ENCODE measurements at regions not wholly inside any gene's neighbourhood (a gene's known extent, or its start where the extent isn't known, plus 50 kb on each side); places are given as distances from the start of the nearest gene placed in this dataset.
"Not testable (repeated sequence)": the region's sequence is repeated elsewhere in the genome, so short reads cannot be mapped to it uniquely, and the experiment has no call there.

DNA sequence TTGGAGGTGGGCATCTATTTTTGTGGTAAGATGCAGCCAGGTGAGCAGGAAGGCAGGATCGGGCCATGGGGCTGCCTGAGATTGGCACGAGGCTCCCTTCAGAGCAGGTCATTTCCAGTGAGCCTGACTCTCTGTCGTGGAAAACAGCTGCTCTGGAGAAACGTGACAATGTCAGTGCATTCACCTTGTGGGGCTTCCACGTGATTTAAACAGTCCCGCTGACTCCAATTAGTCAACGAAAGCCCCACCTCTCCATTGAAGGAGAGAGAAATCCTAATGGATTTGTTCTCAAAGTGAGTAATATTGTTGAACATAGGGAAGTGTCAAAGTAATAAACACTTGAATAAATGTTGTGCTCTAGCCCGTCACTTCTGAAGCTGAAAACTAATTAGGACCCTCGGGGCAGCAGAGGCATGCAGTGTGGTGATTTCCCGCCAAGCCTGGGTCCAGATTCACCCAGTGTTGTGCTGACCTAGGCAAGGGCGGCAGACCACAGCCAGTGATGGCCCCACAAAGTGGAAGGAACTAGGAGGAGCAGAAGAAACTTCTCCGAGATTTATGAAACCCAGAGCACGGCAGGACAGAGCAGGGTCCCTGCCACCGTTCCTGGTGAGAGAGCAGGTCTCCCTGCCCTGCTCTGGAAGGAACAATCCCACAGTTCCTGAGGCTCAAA lies 172.5 kb upstream of the C1orf174 start:
- DNase-seq: no peak

DNA sequence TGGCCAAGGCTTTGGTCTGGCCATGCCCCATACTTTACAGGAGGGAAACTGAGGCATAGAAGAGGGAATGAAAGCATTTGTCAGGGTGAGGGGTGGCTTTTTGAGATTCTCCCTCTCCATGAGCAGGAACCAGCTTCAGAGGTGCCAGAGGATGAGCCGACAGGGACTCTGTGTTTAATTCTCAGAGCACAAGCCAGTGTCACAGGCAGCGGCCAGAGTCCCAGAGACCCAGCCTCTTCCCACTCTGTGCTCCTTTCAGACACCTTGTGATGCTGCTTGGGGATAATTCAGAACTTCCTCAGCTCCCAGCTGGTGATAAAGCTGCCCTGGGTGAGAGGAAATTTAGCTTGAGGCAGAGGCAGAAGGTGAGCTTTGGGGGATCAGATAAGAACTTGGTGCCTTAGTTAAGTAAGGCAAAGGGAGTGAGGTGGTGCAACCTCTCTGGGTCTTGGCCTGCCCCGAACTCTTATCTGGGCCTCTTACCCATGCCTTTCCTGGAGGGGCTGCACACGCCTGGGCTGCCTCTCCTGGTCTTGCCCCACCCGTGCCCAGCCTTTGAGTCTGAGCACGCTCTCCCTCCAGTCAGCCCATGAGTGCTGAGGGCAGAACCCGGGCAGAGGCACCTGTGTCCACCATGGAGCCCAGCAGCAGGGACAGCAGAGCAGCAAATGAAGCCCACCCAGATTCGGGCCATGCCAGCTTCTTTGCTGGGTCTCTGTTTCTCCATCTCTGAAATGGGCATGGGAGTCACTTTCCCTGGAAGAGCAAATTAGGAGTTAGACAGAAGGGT lies 175.6 kb upstream of the C1orf174 start:
- no peak for DNase-seq

DNA sequence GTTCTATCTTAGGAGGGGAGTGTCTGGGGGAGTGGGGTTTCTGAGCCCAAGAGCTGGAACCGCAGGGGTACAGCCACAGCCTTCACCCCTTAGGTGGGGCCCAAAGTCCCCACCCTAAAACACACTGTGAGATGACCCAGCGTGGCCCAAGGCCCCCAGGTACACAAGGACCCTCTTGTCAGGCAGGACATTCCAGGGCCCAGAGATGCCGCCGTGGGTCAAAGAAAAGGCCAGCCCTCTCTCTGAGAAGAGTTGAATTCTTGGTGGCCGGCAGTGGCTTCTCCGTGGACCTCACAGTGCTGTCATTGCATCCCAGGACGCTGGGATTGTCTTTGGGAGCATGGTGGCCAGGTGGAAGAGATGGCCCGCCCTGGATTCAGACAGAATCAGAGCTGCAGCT lies 176.3 kb upstream of the C1orf174 start:
- no peak for DNase-seq

DNA sequence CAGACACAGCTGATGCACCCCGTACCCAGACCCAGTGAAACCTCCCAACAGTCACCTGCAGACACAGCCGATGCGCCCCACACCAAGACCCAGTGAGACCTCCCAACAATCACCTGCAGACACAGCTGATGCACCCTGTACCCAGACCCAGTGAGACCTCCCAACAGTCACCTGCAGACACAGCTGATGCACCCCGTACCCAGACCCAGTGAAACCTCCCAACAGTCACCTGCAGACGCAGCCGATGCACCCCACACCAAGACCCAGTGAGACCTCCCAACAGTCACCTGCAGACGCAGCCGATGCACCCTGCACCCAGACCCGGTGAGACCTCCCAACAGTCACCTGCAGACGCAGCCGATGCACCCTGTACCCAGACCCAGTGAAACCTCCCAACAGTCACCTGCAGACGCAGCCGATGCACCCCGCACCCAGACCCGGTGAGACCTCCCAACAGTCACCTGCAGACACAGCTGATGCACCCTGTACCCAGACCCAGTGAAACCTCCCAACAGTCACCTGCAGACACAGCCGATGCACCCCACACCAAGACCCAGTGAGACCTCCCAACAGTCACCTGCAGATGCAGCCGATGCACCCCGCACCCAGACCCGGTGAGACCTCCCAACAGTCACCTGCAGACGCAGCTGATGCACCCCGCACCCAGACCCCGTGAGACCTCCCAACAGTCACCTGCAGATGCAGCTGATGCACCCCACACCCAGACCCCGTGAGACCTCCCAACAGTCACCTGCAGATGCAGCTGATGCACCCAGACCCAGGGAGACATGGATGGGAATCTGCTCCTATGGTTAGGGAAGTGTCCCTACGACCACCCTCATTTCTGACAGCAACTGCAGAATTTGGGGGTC lies 178.3 kb upstream of the C1orf174 start:
- DNase-seq: not testable (repeated sequence)

DNA sequence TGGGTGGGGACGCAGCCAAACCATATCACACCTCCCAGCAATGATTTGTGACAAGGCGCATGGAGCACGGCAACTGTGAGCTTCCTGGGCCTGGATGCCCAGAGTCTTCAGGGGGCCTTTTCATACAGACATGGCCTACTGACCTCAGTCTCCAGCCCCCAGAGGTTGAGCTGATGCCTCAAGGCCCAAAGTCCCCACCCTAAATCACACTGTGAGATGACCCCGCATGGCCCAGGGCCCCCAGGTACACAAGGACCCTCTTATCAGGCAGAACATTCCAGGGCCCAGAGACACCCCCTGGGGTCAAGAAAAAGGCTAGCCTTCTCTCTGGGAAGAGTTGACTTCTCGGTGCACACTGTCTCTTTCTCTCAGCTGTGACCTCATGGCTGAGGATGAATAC lies 179.7 kb upstream of the C1orf174 start:
- DNase-seq: no peak

DNA sequence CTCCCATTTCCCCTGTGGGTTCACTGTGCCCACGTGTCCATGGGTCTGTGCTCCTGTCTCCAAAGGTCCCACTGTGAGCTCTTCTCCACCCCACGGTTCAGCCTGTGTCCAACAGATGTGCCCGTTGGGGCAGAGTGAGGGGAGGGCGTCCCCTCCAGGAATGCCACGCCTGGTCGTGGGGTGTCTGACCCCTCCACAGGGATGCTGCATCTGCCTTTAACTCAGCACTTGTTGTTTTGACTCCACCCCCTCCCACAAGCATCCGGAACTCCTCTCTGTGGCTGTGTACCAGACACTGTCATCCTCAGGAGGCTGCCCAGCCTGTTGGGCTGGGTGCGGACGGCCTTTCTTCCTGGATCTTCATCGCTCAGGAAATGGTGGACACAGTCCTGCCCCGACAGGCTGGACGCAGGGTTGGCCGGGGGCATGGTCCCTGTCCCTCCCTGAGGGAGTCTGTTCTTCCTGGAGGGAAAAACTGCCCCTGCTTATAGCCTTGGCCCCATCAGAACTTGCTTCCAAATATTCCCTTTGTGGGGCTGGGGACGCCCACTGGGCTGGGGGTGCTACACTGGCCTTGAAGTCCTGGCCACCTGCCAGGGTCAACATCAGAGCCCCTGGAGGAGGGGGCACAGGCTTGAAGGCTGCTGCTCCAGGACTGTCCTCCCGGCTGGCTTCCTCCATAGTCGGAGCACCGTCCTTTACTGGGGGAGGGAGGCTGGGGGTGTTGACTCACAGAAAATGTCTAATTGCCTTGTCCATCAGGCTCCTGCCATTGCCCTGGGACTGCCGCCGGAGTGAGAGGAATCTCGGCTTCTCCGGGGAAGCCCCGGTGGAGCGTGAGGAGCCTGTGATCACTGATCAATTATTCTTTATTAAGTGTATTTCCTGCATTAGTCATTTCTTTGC lies 182.0 kb upstream of the C1orf174 start:
- DNase-seq: no peak

DNA sequence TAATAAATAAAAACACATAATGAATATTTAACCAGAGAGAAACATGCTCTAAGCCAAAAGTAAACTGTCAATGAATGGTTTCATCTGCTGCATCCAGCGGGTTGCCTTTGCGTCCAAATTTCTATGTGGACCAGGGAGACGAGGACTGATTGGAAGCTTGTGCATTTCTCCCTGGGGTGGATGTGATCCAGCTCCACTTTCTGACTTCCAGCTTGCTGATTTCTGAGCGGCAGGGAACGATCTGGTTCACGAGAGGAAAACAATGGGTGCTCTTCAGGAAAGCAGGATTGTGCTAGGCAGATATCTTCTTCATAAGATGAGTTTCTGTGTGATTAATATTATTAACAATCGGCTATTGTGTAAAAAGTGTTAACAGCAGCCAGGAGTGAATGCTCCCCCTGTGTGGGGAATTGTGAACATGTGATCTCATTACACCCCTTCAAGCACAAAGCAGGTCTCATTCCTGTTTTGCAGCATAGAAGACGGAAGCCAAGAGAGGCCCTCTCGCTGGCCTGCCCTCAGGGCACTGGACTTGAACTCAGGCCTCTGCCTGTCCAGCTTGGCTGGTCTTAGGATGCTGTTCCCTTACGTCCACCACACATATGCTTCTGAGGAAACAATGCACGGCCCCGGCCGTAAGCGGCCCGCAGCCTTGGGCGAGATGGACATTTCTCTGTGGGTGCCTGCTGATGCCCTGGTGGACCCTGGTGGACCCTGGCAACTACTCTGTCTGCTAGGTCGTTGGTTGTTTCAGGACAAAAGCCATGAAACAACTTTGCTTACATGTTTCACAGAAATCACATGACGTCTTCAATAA lies 183.4 kb upstream of the C1orf174 start:
- DNase-seq: no peak

DNA sequence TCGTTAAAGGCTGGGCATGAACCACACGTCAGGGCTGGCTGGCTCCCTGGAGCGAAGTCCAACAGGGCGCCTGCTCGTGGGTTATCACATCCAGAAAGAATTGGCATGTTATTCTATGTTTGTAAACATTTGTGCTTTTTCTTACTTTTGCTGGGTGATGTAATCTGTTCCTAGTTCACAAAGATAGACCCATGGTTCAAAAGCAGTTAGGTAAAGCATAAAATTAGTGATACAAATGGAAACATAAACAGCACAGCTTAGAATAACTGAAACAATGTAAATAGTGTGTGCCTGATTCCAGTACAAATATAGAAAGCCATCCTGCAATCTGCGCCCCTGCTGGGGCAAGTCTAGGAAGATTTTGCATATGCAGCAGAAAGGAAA lies 184.0 kb upstream of the C1orf174 start:
- no peak for DNase-seq

DNA sequence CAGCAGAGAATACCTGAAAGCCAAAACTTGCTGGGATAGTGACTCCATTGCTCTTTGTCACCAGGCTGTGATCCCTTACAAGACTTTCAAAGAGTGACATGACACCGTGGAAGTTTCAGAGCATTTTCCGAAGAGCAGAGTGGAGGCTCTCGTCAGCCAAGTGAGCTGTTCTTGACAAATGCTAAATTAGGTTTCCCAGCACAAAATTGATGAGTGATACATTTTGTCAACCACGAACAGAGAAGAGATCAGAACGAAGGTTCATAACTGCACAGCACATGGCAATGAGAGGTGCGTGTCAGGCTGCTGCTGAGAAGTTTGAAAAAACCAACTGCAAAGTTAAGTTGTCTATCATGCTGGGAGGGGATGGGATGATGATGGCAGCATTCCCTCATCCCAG lies 184.4 kb upstream of the C1orf174 start:
- no peak for DNase-seq

DNA sequence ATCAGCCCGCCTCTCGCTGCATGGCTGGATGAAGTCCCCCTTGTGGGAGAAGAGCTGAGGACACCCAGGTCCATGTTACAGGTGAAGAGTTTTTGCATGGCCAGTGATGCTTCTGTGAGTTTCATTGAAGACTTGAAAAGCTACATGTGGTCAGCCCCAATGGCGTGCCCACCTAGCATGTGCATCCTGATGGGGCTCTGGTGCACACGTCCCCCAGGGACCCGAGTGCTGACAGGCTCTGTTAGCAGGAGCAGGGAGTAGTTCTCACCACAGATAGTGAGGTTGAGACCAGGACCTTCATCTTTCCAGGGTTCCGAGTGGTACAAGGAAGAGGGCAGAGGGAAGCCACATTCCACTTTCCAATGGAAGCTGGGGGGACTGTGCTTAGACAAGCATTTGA lies 184.8 kb upstream of the C1orf174 start:
- no peak for DNase-seq

DNA sequence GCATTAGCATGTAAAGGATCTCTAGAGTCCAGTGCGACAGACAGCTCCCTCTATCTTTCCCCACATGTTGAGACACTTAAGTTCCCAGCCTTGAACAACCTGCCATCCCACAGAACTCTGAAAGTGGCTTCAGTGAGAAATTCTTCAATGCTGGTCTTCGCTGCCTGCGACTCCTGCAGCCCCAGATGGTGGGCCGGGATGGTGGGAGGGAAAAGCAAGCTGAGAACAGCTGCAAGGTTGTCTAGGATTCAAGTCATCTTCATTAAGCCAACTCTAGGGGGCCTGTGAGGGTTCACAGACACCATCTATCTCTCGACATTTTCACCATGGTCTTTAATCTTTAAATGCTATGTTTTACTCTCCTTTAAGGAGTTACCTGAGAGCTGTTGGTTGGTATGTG lies 185.5 kb upstream of the C1orf174 start:
- no peak for DNase-seq

DNA sequence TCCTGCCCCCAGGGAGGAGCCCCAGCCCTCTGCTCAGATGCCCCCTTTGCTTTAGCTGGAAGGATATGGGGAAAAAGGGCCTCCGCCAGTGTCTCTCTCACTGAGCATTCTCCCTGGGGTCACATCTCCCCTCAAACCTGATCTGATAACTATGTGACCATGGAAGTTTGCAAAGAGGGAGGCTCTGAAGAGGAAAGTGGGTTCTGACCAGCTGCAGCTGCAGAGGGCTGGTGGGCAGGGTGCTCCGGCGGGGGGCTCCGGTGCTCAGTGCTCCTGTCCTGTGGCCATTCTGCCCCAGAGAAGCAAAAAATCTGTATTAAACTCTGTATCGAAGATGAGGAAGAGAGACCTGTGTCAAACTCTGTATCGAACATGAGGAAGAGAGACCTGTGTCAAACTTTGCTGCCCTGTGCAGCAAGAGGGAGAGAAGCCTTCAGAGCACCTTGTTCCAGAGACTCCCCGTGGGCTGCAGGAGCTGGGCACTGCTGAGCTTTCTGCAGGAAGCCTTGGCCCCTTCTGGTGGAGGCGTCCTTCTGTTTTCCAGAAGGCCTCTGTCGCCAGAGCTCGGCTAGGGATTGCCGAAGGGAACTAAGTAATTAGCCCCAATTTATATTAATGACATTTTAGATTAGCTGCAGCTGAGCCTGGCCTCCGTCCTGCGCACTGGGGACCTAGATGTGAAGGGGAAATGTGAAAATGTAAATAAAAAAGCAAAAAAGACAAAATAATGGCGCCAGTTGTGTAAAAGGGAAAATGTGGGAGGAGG lies 186.2 kb upstream of the C1orf174 start:
- DNase-seq: no peak

DNA sequence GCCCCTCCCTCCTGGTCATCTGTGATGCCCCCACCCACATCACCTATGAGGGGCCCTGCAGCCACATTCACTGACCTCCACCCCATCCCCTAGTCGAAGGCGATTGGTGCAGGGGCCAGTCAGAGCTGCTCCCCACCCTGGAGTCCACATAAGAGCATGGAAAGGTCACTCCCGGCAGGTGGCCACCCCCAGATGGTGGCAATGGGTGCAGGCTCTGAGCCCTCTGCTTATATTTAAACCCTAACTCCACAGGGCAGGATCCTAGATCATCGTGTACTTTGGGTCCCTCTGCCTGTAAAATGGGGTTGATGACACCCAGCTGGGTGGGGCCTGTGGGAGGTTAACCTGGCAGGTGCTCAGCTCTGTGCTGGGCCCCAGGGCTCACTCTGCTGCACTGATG lies 186.8 kb upstream of the C1orf174 start:
- no peak for DNase-seq

DNA sequence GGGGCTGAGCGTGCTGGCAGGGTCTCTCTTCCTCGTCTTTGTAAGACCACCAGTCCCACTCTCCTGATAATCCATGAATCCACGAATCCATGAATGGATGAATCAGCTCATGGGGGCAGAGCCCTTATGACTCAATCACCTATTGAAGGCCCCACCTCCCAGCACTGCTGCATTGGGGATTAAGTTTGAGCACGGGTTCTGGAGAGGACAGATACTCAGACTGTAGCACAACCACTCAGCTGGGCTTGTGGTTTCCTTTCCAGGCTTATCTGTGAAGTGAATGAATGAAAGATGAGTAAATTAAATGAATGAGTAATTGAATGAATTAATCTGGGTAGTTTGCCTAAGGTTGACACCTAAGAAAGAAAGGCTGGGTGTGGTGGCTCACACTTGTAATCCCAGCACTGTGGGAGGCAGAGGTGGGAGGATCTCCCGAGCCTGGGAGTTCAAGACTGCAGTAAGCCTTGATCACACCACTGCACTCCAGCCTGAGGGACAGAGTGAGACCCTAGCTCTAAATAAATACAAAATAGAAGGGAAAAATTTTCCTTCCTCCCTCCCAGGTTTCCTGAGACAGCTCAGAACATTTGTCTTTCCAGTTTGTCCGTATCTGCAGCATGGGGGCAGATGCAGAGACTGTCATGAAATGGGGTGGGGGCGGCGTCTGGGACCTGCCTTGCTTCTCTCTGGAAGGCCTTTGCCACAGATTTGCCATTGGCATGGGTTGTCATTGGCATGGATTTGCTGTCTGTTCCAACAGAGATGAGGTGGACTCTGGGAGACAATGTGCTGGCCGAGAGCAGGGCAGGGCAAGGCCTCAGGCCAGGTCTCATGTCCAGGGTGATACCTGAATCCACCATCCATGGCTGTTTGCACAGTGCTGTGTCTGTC lies 187.7 kb upstream of the C1orf174 start:
- no peak for DNase-seq

DNA sequence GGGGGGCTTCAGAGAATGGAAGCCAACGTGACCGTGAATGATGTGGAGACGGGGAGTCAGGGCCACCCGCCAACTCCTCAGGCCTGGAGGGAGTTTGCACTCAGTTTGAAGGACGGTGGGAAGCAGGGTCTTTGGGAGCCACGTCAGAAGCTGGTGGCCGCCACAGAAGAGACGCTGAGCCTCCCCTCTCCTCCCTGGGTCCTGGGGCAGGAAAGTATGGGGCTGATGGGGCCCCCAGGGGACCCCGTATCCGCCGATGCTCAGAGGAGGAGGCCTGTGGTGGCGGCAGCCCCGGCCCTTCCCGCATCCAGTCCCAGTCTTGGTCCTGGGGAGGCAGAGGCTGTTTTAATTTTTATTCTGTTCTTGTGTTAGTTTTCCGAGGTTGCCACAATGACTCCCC lies 188.6 kb upstream of the C1orf174 start:
- DNase-seq: no peak

DNA sequence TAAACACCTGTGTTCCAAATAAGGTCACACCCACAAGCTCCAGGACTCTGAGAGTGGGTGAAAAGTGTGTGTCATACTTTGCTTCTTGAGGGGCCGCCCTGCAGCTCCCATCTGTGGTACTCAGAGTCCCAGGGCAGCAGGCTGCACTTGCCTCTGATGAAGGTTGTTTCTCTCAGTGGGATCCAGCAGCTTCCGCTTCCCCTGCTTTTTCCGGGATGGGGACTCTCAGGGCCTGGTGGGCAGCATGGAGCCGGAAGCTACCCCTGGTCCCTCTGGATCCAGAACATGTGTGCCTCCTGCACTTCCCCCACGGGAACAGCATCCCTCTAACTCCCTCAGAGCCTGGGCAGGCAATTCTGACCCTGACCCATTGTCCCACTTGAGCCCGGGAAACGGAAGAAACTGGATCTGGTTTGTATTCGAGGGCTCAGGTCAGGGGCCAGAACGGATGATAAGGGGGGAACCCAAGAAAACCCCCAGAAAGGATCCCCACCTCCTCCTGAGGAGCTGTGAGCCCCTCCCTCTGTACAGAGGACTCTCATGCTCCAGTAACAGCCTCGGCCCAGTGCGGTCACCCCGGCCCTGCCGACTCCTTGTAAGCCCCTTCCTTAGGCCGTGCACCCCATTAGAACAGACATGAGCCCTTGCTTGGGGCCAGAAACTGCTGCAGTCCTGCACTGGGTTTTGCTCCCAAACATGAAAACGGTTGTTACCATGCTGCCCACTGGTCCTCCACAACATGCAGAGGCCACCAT lies 189.5 kb upstream of the C1orf174 start:
- no peak for DNase-seq

DNA sequence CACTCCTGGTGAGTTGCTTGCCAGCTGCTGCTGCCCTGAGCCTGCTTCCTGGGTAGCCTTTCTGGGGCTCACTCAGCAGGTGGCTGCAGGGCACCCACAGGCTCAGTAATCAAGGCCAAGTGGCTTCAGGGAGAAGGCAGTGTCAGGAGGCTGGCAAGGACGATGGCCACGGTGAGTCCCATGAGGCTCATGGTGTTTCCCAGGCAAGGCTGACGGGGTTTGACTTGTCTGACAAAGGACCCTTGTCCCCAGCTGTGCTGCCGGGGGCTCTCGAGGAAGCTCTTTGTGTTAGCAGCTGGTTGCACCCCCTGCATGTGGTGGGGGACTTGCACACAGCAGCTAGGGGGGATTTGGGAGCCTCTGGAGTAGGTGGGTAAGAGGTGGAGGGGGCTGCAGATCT lies 190.5 kb upstream of the C1orf174 start:
- DNase-seq: no peak

DNA sequence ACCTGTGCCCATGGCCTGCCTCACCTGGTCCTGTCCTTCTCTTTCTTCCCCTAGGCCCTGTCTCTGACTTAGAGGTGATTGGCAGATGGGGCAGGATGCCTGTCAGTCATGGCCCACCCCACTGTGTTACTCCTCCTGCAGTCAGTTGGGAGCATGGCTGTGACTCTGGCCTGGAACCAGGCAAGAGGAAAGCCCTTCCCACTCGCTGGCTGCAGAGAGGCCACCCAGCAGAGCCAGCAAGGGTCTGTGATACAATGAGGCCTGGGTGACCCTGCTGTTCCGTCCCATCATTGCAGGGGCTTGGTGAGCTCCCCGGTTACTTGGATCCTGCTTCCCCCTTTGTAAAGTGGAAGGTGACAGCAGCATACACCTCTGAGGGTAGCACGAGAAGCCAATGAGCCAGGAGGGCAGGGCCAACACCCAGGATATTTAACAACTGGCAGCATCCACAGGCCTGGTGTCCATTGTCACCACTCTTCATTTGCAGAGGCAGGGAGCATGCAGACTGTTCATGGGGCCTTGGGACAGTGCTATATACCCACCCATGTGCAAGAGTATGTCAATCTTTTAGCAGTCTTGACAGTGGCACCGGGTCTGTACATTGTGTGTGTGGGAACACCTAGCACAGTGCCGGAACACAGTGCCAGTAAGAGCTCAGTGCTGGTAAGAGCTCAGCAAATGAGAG lies 191.0 kb upstream of the C1orf174 start:
- DNase-seq: no peak

DNA sequence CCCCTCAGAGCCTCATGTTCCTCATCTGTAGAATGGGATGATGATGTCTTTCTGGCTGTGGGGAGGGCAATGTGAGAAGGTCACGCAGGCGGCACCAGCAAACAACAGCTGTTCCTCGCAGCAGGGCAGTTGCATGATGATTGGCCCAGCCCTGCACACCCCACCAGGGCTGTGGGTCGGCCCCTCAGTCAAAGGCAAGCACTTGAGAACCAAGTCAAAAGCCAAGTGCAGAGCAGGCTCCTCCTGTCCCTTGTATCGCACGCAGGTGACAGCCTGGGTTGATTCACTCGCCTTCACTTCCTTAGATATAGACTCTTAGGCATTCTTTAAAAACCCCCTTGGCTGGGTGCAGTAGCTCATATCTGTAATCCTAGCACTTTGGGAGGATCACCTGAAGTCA lies 191.9 kb upstream of the C1orf174 start:
- DNase-seq: no peak
